NCI-H2171 (cell line): ENCODE measurements at regions not wholly inside any gene's neighbourhood (a gene's known extent, or its start where the extent isn't known, plus 50 kb on each side); places are given as distances from the start of the nearest gene placed in this dataset.

Experiments used
- DNase-seq: peaks from one replicate; lab custom pipeline; 2025; lab: John Stamatoyannopoulos, UW

- DNase-seq = no peak
Measured at GRCh38 chr7:8937204-8937603, 503.8 kb downstream of the NXPH1 start.

- no peak for DNase-seq
Measured at GRCh38 chr7:8938044-8938805, 504.8 kb downstream of the NXPH1 start.

- DNase-seq = no peak
Measured at GRCh38 chr7:8939446-8939845, 506.0 kb downstream of the NXPH1 start.

- DNase-seq = no peak
Measured at GRCh38 chr7:8963722-8964121, 530.3 kb downstream of the NXPH1 start.

- no peak for DNase-seq
Measured at GRCh38 chr7:8965177-8965576, 531.8 kb downstream of the NXPH1 start.

GRCh38 chr7:8973601-8974000 lies 540.2 kb downstream of the NXPH1 start:
- no peak for DNase-seq

GRCh38 chr7:8975681-8976080 lies 542.3 kb downstream of the NXPH1 start:
- no peak for DNase-seq

- DNase-seq = no peak
Measured at GRCh38 chr7:8982338-8982992, 549.1 kb downstream of the NXPH1 start.

GRCh38 chr7:8985255-8985654 lies 551.8 kb downstream of the NXPH1 start:
- DNase-seq = no peak

- DNase-seq = no peak
Measured at GRCh38 chr7:8988267-8988666, 554.9 kb downstream of the NXPH1 start.

- no peak for DNase-seq
Measured at GRCh38 chr7:8991159-8991558, 557.8 kb downstream of the NXPH1 start.

GRCh38 chr7:8998762-8999161 lies 565.4 kb downstream of the NXPH1 start:
- no peak for DNase-seq

GRCh38 chr7:9013940-9014339 lies 580.5 kb downstream of the NXPH1 start:
- DNase-seq = no peak

GRCh38 chr7:9017286-9017685 lies 583.9 kb downstream of the NXPH1 start:
- DNase-seq = no peak

GRCh38 chr7:9022456-9022855 lies 589.0 kb downstream of the NXPH1 start:
- no peak for DNase-seq

- DNase-seq = no peak
Measured at GRCh38 chr7:9023675-9024294, 590.4 kb downstream of the NXPH1 start.

GRCh38 chr7:9026121-9026520 lies 592.7 kb downstream of the NXPH1 start:
- DNase-seq = no peak

GRCh38 chr7:9028012-9028411 lies 594.6 kb downstream of the NXPH1 start:
- DNase-seq = no peak

- no peak for DNase-seq
Measured at GRCh38 chr7:9029681-9030530, 596.5 kb downstream of the NXPH1 start.

GRCh38 chr7:9030976-9031375 lies 597.6 kb downstream of the NXPH1 start:
- DNase-seq = no peak

GRCh38 chr7:9031386-9031785 lies 598.0 kb downstream of the NXPH1 start:
- DNase-seq = no peak

GRCh38 chr7:9036080-9036479 lies 602.7 kb downstream of the NXPH1 start:
- DNase-seq = no peak
